ENCODE measurements at regions not wholly inside any gene's neighbourhood (a gene's known extent, or its start where the extent isn't known, plus 50 kb on each side); places are given as distances from the start of the nearest gene placed in this dataset.
"Not testable (repeated sequence)": the region's sequence is repeated elsewhere in the genome, so short reads cannot be mapped to it uniquely, and the experiment has no call there.

- TF ChIP-seq CTCF, POLR2A (IDR thresholded peaks at IDR 0.05): not testable (repeated sequence)
Measured at GRCh38 chr11:3429191-3429590, 50.2 kb upstream of the ZNF195 start.

All from heart left ventricle (tissue), 13 donors.